CD4-positive, alpha-beta T cell treated with Interleukin-15 for 4 hours (primary cell): ENCODE measurements at regions not wholly inside any gene's neighbourhood (a gene's known extent, or its start where the extent isn't known, plus 50 kb on each side); places are given as distances from the start of the nearest gene placed in this dataset.

ENCODE experiments used
- DNase-seq: peaks from one replicate; pipeline ENCODE4 v3.0.0-alpha.2; 2020; ENCODE audit warnings: low spot score

- no peak for DNase-seq
Observed at GRCh38 chr6:147037881-147038280, 166.3 kb upstream of the STXBP5 start.

- DNase-seq, result no peak
Observed at GRCh38 chr6:147040121-147040910, 163.9 kb upstream of the STXBP5 start.

- no peak for DNase-seq
Observed at GRCh38 chr6:147042679-147043078, 161.5 kb upstream of the STXBP5 start.

GRCh38 chr6:147043994-147044477, 160.2 kb upstream of the STXBP5 start:
- no peak for DNase-seq

GRCh38 chr6:147046141-147046877, 157.9 kb upstream of the STXBP5 start:
- no peak for DNase-seq

GRCh38 chr6:147048930-147049329, 155.3 kb upstream of the STXBP5 start:
- no peak for DNase-seq

- no peak for DNase-seq
Observed at GRCh38 chr6:147053311-147053921, 150.8 kb upstream of the STXBP5 start.

- DNase-seq, result no peak
Observed at GRCh38 chr6:147054158-147054557, 150.1 kb upstream of the STXBP5 start.

- DNase-seq, result no peak
Observed at GRCh38 chr6:147054871-147055270, 149.3 kb upstream of the STXBP5 start.

- DNase-seq, result no peak
Observed at GRCh38 chr6:147055821-147056392, 148.3 kb upstream of the STXBP5 start.

- no peak for DNase-seq
Observed at GRCh38 chr6:147057188-147057587, 147.0 kb upstream of the STXBP5 start.

- DNase-seq, result no peak
Observed at GRCh38 chr6:147057705-147058342, 146.4 kb upstream of the STXBP5 start.

- no peak for DNase-seq
Observed at GRCh38 chr6:147058786-147059385, 145.3 kb upstream of the STXBP5 start.

- no peak for DNase-seq
Observed at GRCh38 chr6:147060636-147061035, 143.6 kb upstream of the STXBP5 start.

GRCh38 chr6:147061252-147061651, 143.0 kb upstream of the STXBP5 start:
- DNase-seq, result no peak

- DNase-seq, result no peak
Observed at GRCh38 chr6:147063469-147064031, 140.7 kb upstream of the STXBP5 start.

- DNase-seq, result no peak
Observed at GRCh38 chr6:147065786-147066185, 138.4 kb upstream of the STXBP5 start.

- no peak for DNase-seq
Observed at GRCh38 chr6:147067184-147067583, 137.0 kb upstream of the STXBP5 start.

- DNase-seq, result no peak
Observed at GRCh38 chr6:147071776-147072175, 132.4 kb upstream of the STXBP5 start.

GRCh38 chr6:147075381-147075780, 128.8 kb upstream of the STXBP5 start:
- DNase-seq, result no peak

- no peak for DNase-seq
Observed at GRCh38 chr6:147077251-147077650, 127.0 kb upstream of the STXBP5 start.
